Stimulated activated CD4-positive, alpha-beta T cell treated with anti-CD3 and anti-CD28 coated beads, Interleukin-1b, Interleukin-23, amount 100 ng/mL, for 24 hours (primary cell): ENCODE measurements at regions not wholly inside any gene's neighbourhood (a gene's known extent, or its start where the extent isn't known, plus 50 kb on each side); places are given as distances from the start of the nearest gene placed in this dataset.

Source experiments
- DNase-seq, 4 experiments: peaks; one replicate each; pipeline ENCODE4 v3.0.0-alpha.2; 2020; ENCODE audit warnings: low read depth in 4 of 4, low spot score in 1 of 4

GRCh38 chr6:139485742-139486475 is 111.5 kb upstream of the CITED2 start:
- DNase-seq = no peak

DNA sequence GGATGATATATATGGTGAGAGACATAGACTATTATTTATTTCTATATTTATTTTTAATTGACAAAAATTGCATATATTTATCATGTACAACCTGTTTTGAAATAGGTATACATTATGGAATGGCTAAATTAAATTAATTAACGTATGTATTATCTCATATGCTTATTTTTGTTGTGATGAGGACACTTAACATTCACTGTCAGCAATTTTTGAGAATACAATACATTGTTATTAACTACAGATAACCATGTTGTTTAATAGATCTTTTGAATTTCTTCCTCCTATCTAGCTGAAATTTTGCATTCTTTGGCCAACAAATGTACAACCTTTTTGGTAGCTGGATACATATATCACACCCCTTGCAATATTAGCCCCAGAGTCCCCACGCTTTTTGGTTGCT is 110.7 kb upstream of the CITED2 start:
- DNase-seq = no peak

- no peak for DNase-seq
These were observed 108.6 kb upstream of the CITED2 start for GRCh38 chr6:139483079-139483478.

DNA sequence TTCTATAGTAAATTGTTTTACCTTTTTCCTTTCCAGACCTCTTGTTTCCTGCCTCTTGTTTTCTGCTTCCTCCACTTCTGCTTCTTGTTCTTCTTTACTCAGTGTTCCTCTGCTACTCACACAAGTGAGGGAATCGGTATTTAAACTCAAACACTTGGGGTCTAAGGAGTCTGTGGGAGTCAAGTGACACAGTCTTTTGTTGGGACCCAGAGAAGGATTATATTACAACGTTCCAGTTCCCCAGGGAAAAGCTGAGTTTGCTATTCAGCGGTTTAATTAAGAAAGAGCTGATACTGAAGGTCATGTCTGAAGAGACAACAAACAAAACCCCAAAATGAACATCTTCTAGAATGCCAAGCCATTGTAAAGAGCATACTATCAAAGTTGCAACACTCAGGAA is 107.8 kb upstream of the CITED2 start:
- DNase-seq = no peak

- DNase-seq = no peak
These were observed 106.1 kb upstream of the CITED2 start for GRCh38 chr6:139480356-139481165.

- no peak for DNase-seq
These were observed 105.2 kb upstream of the CITED2 start for GRCh38 chr6:139479433-139480222.

DNA sequence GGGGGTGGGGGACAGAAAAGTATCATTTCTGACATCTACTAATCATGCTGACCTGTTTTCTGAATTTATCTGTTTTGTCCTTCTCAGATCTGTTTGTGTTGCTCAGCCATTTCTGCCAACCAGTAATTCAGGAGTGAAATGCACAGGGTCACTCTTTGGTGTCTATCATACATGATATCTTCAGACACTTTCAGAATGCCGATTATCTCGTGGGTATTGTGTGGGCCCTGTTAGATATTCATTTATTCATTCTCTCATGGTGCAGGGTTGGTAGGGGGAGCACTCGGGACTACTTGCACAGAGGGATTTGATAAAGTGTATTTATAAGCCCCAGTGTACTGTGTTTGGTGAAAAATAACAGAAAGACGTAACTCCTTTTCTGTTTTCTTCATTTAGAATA is 101.2 kb upstream of the CITED2 start:
- no peak for DNase-seq

GRCh38 chr6:139475241-139475640 is 100.8 kb upstream of the CITED2 start:
- no peak for DNase-seq

DNA sequence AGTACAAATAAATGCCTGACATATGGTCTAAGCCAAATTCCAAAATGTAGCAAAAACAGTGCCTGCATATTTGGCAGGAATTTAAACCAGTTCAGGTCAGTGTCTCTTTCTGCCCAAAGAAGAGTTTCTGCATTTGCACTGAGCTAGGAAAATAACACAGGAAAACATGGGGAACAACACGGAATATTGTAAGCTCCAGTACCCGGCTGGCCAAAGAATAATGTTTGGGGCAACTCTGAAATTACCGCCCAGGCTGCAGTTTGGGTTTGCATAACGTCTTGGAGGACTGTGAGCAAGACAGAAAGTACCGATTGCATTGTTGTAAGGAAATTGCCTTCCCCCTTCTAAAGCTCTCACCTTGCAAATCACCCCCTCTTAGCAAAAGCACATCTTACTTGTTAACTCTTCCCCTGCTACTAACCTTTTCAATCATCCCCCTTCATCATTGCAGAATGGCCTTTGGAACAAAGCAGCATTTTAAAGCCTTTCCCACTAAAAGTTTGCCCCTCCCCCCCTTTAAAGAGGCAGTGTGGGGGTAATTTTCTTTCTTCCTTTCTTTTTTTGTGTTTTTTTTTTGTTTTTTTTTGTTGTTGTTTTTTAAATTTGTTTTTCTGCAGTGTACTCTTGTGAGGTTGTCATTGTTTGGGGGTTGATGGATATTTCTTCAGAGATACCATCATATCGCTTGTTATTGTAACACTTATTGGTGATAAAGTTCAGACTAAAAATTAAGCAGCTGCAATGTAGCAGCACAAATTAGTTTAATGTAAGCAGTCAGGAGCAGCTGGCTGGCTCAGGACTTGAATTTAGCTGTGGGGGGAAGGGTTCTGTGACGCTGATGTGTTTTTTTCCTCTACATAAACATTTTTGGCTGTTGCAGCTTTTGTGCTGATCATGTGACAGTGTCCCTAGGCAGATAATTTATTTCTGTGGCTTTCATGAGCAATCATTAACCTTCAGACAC is 100.0 kb upstream of the CITED2 start:
- DNase-seq = no peak

DNA sequence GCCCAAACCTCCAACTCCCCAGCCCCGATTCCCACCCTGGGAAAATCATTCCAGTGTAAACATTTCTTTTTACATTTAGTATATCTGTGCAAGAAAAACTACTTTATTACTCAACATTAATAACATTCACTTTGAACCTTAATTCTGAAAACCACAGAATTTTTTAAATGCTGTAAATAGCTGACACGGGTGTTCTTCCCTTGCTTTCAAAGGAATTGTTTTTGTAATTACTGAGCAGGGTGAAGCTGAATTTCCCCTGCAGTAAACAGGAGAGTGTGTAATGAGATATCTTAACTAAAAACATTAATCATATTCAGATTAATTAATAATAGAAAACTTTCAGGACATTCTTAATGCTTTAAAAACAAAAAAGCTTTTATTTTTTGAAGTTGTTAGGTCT is 99.3 kb upstream of the CITED2 start:
- DNase-seq = no peak

- no peak for DNase-seq
These were observed 98.8 kb upstream of the CITED2 start for GRCh38 chr6:139473231-139473701.

GRCh38 chr6:139472351-139473015 is 98.0 kb upstream of the CITED2 start:
- DNase-seq = no peak

- DNase-seq = no peak
These were observed 96.5 kb upstream of the CITED2 start for GRCh38 chr6:139470997-139471396.

- no peak for DNase-seq
These were observed 93.9 kb upstream of the CITED2 start for GRCh38 chr6:139468178-139468819.

DNA sequence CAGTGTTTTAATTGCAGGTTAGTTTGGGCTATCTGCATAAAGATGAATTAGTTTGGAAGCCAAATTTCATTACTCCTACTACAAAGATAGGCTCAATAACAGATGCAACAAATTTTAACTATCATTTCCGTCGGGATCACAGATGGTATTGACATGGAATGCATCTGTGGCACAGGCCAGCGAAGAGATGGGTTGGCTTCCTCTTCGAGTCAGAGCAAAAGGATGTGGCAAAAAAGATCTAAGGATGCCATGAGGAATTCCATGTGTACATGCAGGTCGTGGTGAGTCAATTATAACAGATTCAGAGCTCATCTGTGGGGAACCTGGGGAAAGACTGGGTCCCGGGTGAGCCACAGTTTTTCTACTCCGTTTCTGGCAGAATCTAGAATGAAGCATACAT is 83.0 kb upstream of the CITED2 start:
- no peak for DNase-seq

- DNase-seq = no peak
These were observed 77.9 kb upstream of the CITED2 start for GRCh38 chr6:139452148-139452876.

DNA sequence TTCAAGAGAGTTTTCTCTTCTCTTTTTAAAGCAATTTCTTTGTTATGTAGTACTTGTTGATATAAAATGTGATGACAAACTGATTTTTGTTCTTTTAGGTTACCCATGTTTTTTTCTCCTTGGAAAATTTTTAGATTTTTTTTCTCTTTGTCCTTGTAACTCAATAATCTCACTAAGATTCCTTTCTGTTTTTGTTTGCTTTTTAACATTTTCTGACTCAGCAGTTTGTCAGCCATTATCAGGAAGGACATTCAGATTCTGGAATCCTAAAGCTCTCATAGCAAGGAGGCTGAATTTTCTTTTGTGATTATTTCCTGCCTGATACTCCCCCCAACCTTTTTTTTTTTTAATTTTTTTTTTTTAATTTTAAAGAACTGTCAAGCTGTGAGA is 75.2 kb upstream of the CITED2 start:
- no peak for DNase-seq

DNA sequence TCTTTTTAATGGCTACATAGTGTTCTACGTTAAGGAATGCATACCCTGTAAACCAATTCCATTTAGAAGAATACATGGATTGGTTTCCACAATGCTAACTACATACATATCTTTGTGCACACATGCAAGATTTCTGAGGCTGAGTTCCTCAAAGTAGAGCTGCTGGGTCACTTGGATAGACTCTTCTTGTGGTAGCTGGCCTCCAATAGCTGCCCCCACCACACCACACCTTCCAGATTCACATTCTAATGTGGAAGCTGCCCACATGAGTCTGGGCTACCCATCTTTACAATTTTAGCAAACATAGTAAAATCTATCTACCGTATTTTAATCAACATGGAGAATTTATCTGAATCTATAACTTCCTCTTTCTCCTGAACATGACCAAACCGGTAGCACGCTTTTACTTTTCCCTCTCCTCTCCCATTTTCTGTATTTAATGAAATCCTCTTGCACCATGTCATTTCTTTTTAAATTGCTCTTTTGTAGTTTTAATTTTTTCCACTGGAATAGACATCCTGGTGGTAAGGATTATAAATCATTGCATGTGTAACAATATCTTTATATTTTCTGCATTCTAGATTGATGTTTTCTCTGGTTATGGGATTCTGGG is 74.7 kb upstream of the CITED2 start:
- no peak for DNase-seq
